GM23338 (cell line): ENCODE measurements at regions not wholly inside any gene's neighbourhood (a gene's known extent, or its start where the extent isn't known, plus 50 kb on each side); places are given as distances from the start of the nearest gene placed in this dataset.

ENCODE experiments used
- EZH2 ChIP-seq: fragments of 200-600 bp; sonication (generic); IDR thresholded peaks from one replicate; pipeline ENCODE4 v1.8.0; 2017; ENCODE audit warnings: antibody characterized with exemption, mild to moderate bottlenecking, low read depth; ENCODE audit not compliant: unreplicated experiment
- TF ChIP-seq, protein P1 (sequence below), 2 experiments: fragments of 200-600 bp in 1 of 2; sonication (generic) in 1 of 2; conservative IDR thresholded peaks; 2 replicates each; pipeline versions ENCODE4 v1.5.1 to v1.6.1; 2016 to 2017; ENCODE audit warnings: antibody characterized with exemption in 2 of 2, low read depth in 2 of 2, mild to moderate bottlenecking in 2 of 2, moderate library complexity in 1 of 2

DNA sequence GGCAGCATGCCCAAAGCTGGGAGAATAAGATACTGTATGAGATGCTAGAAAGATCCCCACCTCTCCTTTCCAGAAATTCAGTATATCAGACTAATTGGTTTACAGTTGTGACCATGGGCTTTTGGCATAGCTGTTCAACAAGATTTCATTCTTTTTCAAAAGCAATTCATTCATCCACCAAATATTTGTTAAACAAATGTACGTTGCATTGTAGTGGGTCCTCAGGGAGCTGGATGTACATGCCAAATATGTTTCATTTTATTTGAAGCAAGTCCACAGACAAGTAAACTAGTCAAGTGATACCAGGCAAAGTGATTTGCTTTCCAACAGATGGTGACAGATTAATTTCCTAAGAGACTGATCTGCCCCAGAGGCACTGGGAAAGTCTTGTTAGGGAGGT, 85.8 kb upstream of the ESR1 start:
- no peak for TF ChIP-seq EZH2
- TF ChIP-seq, protein P1, sequence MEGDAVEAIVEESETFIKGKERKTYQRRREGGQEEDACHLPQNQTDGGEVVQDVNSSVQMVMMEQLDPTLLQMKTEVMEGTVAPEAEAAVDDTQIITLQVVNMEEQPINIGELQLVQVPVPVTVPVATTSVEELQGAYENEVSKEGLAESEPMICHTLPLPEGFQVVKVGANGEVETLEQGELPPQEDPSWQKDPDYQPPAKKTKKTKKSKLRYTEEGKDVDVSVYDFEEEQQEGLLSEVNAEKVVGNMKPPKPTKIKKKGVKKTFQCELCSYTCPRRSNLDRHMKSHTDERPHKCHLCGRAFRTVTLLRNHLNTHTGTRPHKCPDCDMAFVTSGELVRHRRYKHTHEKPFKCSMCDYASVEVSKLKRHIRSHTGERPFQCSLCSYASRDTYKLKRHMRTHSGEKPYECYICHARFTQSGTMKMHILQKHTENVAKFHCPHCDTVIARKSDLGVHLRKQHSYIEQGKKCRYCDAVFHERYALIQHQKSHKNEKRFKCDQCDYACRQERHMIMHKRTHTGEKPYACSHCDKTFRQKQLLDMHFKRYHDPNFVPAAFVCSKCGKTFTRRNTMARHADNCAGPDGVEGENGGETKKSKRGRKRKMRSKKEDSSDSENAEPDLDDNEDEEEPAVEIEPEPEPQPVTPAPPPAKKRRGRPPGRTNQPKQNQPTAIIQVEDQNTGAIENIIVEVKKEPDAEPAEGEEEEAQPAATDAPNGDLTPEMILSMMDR (conservative IDR thresholded peaks at IDR 0.05; ENCODE audit: low read depth in 2 of 2): no peak
